ENCODE measurements at regions not wholly inside any gene's neighbourhood (a gene's known extent, or its start where the extent isn't known, plus 50 kb on each side); places are given as distances from the start of the nearest gene placed in this dataset.

- no peak for DNase-seq
These were observed 49.8 kb upstream of the RAP1B start for GRCh38 chr12:68560851-68561422.
